Stimulated activated CD4-positive, alpha-beta T cell treated with anti-CD3 and anti-CD28 coated beads, TNF-alpha, amount 100 ng/mL, for 24 hours (primary cell): ENCODE measurements at regions not wholly inside any gene's neighbourhood (a gene's known extent, or its start where the extent isn't known, plus 50 kb on each side); places are given as distances from the start of the nearest gene placed in this dataset.

Source experiments
- DNase-seq, 3 experiments: peaks; one replicate each; pipeline ENCODE4 v3.0.0-alpha.2; 2020; ENCODE audit warnings: low read depth in 3 of 3

DNA sequence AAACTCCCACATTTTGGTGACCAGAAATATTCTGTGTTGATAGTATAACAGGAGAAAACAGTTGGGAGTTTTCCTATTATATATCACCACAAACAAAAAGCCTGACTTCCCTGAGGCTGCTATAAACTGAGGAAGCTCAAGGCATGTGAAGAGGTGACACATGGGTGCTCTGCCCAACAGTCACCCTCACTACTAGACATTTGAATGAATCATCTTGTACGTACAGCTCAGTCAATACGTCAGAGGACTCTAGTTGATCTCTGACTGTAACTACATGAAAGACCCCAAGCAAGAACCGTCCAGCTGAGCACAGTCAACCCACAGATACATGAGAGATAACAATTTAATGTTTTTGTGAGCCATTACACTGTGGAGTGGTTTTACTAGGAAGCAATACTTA, 338.3 kb upstream of the ATP11B start:
- DNase-seq, result no peak

DNA sequence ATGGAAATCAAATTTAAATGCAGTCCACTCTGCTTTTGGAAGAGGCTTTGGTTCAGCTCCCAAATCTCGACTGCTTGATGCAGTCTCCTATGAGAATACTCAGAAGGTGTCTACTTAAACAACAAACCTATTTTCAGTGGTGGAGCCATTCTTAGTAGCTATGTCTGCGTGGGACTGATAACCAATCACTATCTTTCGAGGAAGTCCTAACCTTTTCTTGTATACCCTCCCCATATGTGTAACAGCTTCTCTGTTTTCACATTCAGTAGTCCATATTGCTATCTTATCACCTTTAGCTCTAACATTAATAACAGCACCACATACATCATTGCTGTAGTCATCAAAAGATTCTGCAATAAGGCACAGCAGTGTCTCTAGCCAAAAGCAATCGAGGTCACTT, 333.0 kb upstream of the ATP11B start:
- no peak for DNase-seq

DNA sequence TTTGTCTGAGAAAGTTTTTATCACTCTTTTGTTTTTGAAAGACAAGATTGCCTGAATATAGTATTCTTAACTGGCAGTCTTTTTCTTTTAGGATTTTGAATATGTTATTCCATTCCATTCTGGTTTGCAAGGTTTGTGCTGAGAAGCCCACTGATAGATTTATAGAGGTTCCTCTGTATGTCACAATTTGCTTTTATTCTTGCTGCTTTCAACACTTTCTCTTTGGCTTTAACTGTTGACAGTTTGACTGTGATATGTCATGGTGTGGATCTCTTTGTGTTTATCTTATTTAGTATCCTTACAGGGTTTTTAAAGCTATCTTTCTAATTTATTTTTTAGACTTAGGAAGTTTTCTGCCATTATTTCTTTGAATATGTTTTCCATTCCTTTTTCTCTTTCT, 331.2 kb upstream of the ATP11B start:
- DNase-seq, result no peak

DNA sequence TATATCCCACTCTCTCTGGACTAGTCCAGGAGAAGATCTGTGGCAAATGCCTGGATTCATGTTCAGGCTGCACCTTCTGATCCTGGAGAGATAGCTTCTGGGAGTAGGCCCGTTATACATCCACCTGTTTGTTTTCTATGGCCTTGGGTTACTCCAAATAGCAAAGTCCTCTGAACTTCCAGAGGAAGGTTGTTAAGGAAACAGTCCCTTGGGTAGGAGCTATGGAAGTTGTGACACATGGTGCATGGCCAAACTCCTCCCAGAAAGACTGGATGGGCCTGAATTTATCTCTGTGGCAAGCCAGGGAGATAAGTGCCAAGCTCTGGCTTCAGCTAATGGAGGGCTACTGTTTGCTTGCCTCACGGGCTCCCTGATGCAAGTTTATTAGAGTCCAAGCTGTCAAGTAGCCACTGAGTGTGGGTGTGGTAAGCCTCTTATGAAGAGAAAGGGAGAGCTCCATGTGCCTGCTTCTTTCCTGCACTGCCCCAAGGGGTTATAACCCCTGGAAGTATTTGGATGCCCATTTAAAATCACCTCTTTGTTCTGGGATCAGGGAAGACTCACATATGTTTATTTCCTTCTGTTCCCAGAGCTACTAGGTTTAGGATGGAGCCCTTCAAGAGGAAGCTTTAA, 328.7 kb upstream of the ATP11B start:
- no peak for DNase-seq

DNA sequence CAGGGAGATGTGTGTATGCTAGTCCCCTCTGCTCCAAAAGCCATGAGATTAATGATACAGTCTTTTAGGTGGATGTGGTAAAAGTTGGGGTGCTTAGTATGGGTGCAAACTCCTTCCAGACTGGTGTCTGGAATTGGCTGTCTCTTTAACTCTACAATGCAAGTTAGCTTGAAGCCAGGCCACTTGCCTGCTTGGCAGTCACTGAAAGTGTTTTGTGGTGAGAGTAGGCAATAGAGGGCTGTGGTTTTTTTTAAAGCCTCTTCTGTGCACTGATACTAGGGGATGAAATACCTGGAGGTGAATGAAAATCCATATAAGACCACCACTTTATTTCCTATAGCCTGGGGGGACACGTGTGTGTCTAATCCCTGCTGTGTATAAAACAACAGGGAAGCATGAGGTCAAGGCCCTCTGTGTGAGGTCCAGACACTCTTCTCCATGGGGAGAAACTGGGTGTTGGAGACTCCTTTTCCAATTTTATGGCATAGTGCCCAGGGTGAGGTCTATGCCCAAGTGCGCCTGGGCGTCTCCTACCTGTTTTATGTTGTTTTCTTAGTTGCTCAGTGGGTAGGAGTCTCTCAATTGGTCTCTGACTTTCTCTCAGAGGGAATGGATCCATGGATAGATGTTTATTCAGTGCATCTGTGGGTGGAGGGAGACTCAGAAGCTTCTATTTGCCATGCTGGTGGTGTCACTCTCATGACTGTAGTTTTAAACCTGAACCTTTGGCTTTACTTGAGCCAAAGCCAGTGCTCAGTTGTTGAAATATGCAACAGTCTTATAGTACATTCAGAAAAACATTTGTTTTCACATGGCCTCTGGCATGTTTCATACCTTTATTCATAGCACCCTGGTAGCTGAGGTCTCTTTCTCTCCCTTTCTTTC, 327.8 kb upstream of the ATP11B start:
- DNase-seq, result no peak

DNA sequence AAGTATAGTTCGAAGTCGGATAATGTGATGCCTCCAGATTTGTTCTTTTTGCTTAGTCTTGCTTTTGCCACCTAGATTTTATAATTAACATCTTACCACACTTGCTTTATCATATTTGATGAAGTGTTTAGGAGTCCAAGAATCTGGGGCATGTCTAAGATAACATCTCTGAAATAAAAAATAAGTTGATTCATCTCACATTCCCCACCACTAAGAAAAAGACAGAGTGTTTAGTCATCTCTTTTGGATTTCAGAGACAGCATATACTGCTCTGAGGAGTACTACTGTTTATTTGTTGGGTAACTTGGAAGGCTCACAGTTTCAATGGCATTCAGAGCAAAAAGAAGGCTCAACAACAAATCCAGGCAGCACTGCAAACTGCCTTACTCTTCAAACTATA, 324.2 kb upstream of the ATP11B start:
- no peak for DNase-seq

DNA sequence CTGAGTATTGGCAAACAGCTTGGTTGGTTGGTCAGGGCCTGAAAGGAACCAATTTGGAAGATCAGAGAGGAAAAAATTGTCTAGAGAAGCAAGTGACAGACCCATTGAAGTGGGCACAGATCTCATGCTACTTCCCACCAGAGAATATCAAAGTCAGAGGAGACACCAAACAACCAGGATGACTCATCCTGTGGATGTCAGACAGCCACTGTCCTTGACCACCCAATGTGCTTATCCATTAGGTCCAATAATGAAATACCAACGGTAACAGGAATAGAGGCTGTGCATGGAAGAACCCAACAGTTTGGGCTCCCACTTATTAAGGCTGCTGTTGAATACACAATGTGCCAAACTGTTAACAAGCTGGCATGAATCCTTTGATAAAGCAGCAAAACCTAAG, 323.1 kb upstream of the ATP11B start:
- no peak for DNase-seq

DNA sequence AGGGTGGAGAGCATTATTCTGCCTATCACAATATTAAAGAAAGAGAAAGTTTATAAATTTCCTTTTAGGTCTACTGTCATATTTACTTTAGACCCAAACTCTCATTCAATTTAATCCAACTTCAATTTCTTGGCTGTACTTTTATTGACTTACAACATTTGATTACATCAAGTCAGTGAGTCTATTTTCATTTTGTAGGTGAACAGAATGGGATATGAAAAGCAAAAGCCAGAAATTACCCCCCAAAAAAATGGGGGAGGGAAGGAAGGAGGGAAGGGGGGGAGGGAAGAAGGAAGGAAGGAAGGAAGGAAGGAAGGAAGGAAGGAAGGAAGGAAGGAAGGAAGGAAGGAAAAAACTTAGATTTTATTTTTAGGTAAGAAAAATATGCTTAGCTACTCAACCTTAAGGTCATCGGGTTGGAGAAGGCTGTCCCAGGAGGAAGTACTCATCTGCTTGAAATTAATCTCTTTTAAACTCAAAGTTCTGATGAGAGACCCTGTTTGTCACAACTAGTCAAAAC, 320.1 kb upstream of the ATP11B start:
- no peak for DNase-seq

DNA sequence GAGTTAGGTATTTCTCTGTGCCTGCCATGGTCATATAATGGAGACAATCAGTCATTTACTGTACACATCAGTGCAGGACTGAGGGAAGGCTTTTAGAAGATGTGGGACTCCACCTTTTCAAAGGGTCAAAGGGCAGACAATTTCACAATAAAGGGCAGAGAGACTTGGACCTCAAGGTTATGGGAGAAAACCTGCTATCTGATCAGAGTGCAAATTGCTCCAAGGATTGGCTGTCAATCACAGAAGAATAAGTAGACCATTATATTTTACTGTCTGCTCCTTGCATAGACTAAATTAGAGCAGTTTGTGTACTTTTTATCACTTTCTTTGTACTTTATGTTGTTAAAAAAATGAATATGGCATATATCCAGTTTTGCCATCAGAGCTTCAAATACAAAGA, 314.9 kb upstream of the ATP11B start:
- no peak for DNase-seq

DNA sequence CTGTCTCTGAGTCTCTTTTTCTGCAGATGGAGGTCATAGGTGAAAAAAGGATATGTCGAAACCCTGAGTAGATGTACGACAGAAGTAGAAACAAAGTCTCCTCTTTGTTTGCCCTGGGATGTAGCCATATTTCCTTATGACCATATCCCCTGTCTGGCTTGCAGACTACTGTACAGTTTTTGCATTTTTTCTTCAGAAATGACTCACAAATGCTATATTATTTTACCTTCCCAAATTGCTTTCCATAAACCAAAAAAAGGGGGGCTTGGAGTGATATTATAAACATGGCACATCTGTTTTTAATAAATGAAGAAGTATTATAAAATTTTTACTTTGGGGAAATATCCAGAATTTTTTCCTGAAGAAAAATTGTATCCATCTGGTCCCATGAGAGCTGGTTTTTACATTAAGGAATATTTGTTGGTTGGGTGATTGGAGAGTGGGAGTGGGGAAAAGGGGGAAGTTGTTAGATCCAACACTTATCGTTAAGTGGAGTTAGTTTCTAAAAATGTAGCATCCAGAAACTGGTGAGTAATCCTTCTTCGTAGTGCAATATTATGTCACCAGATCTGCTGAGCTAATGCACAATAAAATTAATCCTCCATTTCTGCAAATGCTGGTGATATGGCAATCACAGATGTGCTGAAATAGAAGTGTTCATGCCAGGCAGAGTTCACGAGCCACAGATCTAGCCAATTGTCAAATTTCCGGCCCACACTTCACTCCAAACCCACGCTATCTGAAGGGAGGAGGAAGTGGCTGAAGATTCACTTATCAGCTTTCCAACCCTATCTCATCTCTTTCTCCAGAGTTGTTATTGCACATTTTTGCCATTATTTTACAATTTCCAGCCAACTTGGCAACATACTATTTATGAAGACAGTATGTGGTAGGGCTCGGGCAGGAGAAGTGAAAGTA, 313.6 kb upstream of the ATP11B start:
- DNase-seq, result no peak

DNA sequence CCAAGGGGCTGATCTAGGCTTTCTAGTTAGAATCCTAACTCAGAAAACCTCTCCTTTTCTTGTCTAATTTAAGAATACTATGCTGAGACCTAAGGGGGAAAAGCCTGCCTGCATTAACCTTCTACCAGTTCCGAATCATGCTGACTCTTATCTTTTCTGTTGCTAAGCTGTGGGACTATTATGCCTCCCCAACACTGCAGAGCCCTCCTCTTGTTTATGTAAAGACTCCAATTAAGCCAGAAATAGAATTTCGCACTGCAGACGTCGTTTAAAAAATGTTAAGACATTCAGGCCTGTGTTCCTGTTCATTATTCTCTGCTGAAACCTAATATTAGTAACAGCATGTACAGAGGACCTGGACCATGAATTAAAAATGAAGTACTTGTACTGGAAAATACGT, 310.6 kb upstream of the ATP11B start:
- no peak for DNase-seq

DNA sequence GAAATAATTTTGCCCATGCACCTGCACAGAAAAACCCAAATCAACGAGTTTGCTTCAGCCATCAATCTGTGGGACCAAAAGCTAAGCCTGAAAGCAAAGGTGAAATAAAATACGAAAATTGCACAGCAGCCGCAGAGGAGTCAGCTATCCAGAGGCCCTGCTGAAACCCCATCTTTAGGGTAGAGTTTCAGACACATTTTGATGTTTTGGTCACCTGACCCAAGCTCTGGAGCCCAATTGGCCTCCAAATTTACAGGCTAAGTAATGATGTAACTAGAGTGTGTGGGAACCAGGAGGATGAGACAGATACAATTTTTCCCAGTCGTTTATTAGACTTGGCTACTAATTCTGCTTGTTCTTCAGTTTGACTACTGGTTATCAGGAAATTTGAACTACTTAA, 308.6 kb upstream of the ATP11B start:
- no peak for DNase-seq

DNA sequence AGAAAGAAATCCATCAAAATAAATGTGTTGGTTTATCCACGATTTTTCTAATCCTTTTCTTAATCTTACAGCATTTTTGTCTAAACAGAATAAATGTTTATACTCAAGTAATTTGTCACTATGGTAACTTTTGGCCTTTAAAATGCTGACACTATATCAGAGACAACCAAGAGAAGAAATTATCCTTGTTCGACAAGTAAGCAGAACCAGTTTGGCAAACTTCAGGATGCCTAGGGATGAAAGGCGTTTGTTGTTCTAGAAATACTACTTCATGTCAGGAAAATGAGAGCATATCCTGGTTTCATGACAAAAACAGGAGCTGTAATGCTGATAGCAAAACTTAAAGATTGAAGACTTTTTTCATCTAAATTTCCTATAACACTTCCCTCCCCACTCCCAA, 308.0 kb upstream of the ATP11B start:
- DNase-seq, result no peak

DNA sequence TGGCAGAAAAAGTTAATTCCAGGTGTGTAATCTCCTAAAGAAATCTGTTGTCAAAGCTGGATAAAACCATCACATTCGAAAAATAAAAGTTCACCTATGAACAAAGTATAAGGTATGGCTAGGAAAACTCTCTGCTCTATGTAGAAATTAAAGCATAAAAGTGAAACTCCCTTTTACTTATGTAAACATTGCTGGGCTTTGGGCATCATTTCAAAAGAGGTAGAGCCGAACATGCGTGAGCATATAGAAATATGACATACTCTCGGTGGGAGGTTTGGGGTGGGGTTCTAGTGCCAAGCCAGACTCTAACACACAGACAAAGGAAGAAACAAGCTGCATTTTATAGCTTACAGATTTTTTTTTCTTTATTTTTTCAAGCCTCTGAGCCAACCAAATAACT, 306.8 kb upstream of the ATP11B start:
- DNase-seq, result no peak

DNA sequence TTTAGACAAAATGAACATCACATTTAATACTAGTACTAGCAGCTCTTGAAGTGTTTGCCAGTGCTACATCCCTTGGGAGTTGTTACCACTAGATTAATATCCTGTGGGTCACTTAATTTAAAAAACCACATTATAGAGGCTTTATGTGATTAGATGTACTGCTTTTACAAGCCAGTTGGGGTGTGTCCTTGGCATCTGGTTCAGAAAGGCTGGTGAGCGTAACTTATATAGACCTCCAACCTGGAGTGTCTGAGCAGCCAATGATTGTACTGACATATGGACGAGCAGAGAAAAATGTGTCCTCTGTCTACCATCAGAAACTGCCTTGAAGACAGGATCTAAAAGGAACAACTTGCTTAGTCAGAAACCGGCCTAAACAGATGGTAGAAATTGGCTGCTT, 306.2 kb upstream of the ATP11B start:
- DNase-seq, result no peak

DNA sequence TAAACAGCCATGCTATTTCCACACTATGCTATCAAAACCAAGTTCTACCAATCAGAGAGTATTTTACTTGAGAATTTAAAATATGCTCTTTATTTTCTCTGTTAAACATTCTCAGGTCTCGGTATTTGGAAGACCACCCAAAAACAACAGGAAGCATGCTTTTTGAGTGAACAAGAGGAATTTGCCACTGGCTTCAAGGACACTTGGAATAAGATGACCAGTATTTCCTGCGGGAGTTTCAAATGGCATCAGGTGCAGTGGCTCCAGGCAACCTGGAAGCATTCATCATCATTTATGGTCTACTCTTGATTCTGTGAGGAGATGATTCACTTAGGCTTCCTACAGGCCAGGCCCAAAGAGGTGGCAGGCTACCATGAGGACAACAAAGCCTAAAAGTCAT, 305.7 kb upstream of the ATP11B start:
- DNase-seq, result no peak

DNA sequence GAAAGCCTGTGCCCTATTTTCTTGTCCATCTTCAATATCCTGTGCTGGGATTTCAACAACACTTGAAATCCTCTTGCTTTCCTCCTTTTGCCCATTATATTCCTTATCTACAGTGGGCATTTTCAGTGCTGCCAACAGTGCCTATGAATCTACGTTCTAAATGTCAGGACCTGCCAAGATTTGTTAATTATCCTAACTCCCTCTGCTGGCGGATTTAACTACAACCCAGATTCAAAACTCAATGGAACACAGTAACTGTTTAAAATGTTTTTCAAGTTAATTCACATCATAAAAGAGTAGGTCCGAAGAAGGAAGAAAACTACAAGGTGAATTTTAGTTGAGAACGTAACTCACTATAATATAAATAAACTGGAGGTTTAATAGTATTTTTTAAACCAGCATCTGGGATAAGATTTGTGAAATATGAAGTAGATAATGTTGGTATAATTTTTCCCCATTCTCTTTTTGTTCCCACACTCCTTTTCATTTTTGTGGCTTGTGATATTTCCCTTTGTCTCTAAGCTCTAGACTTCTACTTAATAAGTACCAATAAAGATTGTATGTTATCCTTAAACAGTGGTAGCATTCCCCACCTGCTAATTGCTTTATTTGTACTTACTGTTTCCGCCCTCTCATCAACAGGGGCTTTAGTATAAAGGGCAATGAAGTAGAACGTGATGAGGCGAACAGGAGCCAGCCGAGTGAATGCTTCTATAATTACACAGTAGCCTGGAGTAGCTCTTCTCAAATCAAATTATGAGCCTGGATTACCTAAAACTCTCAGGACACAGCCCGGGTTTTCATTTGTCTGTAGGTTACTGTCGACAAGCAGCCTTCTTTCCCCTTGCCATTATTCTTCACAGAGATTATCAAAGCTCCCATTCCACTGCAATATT, 302.5 kb upstream of the ATP11B start:
- DNase-seq, result no peak

DNA sequence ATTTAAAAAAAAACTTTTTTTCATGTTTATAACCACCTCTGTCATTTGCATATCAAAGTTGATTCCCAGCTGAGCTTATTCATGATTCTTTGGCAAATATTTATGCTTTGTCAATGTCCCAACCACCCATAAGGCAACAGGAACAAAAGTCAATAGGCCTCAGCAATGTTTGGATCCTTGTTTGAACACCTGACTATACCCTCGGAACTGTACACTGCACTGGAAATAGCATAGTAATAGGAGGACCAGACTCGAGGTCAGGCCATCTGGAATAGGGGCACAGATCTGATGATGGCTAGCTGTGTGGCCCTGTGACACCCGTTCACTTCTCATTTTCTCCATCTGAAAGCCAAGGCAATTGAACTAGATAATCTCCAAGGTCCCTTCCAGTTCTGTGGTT, 301.7 kb upstream of the ATP11B start:
- DNase-seq, result no peak

DNA sequence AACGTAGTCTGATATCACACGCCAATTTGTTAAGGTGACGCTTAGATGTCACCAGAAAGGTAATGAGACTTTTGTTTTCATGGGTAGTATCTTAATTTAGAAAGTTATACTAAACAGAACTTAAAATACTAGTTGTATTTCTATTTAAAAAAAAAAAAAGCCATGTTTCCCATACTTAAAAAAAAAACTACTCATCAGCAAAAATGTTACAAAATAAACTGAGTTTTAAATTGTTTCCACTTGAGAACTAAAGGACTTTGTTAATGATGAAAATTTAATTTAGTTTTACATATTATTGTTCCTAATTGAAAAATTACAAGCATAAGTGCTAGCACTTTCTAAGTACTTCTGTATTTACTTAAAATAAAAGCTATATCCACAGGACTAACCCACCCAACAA, 300.8 kb upstream of the ATP11B start:
- DNase-seq, result no peak

DNA sequence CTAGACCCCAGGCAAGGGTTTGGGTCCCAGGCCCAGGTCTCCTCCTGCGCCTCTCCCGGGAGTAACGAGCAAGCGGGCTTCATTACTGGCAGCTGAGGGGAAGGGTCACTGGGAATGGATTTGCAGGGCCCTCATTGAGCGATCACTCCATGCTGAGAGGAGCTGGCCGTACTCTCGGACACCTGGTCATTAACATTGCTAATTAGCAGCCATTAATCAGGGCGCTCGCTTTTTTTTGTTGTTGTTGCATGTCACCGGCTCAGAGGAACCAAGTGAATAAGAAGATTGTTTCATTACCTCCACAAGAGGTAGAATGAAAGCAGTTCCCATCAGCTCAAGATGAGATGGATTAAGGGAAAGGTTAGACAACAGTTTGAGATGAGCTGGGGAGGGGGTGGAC, 293.0 kb upstream of the ATP11B start:
- DNase-seq, result no peak

DNA sequence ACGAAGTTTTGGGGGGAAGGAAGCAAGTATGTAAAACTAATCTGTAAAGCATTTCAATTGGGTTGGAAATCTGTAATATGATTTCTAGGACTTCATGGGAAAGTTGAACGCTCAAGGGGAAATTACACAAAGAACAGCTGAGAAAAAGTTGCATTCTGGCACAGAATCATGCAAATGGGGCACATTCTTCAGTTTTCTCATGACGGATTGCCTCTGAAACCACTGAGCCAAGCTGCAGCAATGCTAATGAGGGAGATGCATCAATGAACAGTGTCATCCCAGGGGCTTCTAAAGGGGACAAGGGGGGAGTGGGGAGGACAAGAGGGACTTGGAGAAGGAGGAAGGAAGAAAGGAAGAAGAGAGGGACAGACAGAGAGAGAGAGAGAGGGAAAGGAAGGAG, 291.4 kb upstream of the ATP11B start:
- no peak for DNase-seq
